ENCODE measurements at regions not wholly inside any gene's neighbourhood (a gene's known extent, or its start where the extent isn't known, plus 50 kb on each side); places are given as distances from the start of the nearest gene placed in this dataset.

DNA sequence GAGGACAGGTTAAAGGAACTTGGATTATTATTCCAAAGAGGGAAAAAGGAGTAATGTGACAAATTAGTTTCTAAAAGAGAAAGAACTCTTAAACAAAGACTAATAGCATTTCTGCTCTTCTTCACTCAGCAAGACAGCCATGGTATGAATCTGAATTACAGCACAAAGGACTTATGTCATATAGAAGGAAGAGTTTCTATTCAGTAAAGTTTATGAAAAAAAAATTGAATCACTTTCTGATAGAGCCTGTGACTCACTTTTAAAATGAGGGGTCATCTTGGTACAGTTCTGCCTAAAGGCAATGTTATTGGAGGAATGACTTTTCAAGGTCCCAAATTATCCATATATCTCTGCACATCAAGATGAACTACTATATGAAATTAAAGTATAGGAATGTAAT, 101.7 kb downstream of the DUSP6 start:
- ATAC-seq (no peak), FAIRE-seq (no peak), DNase-seq (ENCODE audit: low read depth in 1 of 2, low spot score in 1 of 2) (no peak)
- no peak overlapping the region for H3K27ac ChIP-seq
- H3K4me3 ChIP-seq: no peak overlapping the region
- CTCF ChIA-PET: no interaction called here
- TF ChIP-seq, protein P1, sequence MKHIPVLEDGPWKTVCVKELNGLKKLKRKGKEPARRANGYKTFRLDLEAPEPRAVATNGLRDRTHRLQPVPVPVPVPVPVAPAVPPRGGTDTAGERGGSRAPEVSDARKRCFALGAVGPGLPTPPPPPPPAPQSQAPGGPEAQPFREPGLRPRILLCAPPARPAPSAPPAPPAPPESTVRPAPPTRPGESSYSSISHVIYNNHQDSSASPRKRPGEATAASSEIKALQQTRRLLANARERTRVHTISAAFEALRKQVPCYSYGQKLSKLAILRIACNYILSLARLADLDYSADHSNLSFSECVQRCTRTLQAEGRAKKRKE (CRISPR knock-in tag; IDR thresholded peaks at IDR 0.05; ENCODE audit: low read depth): no peak
- TF ChIP-seq, protein P2, sequence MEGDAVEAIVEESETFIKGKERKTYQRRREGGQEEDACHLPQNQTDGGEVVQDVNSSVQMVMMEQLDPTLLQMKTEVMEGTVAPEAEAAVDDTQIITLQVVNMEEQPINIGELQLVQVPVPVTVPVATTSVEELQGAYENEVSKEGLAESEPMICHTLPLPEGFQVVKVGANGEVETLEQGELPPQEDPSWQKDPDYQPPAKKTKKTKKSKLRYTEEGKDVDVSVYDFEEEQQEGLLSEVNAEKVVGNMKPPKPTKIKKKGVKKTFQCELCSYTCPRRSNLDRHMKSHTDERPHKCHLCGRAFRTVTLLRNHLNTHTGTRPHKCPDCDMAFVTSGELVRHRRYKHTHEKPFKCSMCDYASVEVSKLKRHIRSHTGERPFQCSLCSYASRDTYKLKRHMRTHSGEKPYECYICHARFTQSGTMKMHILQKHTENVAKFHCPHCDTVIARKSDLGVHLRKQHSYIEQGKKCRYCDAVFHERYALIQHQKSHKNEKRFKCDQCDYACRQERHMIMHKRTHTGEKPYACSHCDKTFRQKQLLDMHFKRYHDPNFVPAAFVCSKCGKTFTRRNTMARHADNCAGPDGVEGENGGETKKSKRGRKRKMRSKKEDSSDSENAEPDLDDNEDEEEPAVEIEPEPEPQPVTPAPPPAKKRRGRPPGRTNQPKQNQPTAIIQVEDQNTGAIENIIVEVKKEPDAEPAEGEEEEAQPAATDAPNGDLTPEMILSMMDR (IDR thresholded peaks at IDR 0.05): no peak
- TF ChIP-seq FOSL2 (IDR thresholded peaks at IDR 0.05) (no peak), FOSL2 (CRISPR knock-in tag; IDR thresholded peaks at IDR 0.05) (no peak), RAD21 (conservative IDR thresholded peaks at IDR 0.05 in 1 of 2, IDR thresholded peaks at IDR 0.05 in 1 of 2) (no peak), KDM5A (IDR thresholded peaks at IDR 0.05) (no peak), NPAS2 (CRISPR knock-in tag; IDR thresholded peaks at IDR 0.05; ENCODE audit: borderline replicate concordance) (no peak), NFE2L2 (conservative IDR thresholded peaks at IDR 0.05; ENCODE audit: low read length) (no peak), EHMT2 (IDR thresholded peaks at IDR 0.05; ENCODE audit: low read depth) (no peak), KDM1A (IDR thresholded peaks at IDR 0.05; ENCODE audit: low read depth) (no peak), JUNB (IDR thresholded peaks at IDR 0.05) (no peak), TP53 (CRISPR knock-in tag; IDR thresholded peaks at IDR 0.05) (no peak)
- TF ChIP-seq, protein P3, sequence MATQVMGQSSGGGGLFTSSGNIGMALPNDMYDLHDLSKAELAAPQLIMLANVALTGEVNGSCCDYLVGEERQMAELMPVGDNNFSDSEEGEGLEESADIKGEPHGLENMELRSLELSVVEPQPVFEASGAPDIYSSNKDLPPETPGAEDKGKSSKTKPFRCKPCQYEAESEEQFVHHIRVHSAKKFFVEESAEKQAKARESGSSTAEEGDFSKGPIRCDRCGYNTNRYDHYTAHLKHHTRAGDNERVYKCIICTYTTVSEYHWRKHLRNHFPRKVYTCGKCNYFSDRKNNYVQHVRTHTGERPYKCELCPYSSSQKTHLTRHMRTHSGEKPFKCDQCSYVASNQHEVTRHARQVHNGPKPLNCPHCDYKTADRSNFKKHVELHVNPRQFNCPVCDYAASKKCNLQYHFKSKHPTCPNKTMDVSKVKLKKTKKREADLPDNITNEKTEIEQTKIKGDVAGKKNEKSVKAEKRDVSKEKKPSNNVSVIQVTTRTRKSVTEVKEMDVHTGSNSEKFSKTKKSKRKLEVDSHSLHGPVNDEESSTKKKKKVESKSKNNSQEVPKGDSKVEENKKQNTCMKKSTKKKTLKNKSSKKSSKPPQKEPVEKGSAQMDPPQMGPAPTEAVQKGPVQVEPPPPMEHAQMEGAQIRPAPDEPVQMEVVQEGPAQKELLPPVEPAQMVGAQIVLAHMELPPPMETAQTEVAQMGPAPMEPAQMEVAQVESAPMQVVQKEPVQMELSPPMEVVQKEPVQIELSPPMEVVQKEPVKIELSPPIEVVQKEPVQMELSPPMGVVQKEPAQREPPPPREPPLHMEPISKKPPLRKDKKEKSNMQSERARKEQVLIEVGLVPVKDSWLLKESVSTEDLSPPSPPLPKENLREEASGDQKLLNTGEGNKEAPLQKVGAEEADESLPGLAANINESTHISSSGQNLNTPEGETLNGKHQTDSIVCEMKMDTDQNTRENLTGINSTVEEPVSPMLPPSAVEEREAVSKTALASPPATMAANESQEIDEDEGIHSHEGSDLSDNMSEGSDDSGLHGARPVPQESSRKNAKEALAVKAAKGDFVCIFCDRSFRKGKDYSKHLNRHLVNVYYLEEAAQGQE (IDR thresholded peaks at IDR 0.05): no peak
- TF ChIP-seq, protein P4, sequence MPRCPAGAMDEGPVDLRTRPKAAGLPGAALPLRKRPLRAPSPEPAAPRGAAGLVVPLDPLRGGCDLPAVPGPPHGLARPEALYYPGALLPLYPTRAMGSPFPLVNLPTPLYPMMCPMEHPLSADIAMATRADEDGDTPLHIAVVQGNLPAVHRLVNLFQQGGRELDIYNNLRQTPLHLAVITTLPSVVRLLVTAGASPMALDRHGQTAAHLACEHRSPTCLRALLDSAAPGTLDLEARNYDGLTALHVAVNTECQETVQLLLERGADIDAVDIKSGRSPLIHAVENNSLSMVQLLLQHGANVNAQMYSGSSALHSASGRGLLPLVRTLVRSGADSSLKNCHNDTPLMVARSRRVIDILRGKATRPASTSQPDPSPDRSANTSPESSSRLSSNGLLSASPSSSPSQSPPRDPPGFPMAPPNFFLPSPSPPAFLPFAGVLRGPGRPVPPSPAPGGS (IDR thresholded peaks at IDR 0.05): no peak
- POLR2A ChIA-PET: no interaction called here
- H3K9me3 ChIP-seq: no peaks in the 10 kb centered on the region
- no peak overlapping the region for H3K4me2 ChIP-seq
- no peaks in the 10 kb centered on the region for H3K4me1 ChIP-seq

DNA sequence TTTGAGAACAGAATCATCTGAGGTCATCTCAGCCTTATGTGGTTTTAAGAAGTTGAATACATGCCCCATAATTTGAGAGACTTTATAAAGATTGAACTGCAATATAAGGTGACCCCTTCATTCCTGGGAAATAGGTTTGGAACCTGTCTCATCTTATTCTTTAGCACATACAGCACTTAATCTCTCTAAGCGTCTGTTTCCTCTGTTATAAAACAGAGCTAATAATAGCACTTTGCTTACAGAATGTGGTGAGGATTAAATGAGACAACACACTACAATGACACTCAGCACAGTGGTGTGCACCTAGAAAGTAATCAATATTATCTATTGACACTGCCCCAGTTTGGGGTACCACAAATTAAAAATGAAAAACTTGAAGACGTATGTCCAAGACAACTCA, 102.1 kb downstream of the DUSP6 start:
- ATAC-seq: no peak

DNA sequence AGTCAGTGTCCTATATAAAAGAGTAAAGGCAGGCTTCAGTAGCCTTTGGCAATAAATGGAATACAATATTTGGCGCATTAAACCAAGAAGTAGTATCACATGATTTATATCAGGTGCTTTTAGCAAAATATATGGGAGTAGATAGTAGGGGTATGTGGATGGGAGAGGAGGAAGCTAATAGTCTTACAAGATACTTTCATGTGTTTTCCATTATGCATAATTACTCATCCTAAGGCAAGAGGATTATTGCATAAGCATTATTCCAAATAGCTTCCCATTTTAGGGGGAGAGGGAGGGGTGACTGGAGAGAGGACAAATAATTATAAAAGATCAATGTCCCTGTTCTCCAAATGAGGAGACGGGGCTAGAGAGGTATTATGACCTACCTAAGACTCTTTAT, 104.3 kb downstream of the DUSP6 start:
- no peak overlapping the region for H3K4me2 ChIP-seq
- H3K9me3 ChIP-seq: no peaks in the 10 kb centered on the region
- H3K4me1 ChIP-seq: no peaks in the 10 kb centered on the region
- ATAC-seq (no peak), FAIRE-seq (no peak), DNase-seq (ENCODE audit: low read depth in 1 of 2, low spot score in 1 of 2) (no peak)
- no peak overlapping the region for H3K4me3 ChIP-seq
- no peak overlapping the region for H3K27ac ChIP-seq
- CTCF ChIA-PET: interaction anchor here (0.6 to 1.2 kb wide), 4 partner anchors 33 to 141 kb away, joined by 3 read pairs; partner anchors contain the start of gene DUSP6
- 54% methylated on average over 2 of the region's 2 CpGs for WGBS (ENCODE audit: missing lambda C conversion rate)
- POLR2A ChIA-PET: no interaction called here
- TF ChIP-seq HOXB13 (CRISPR knock-in tag; IDR thresholded peaks at IDR 0.05; ENCODE audit: low read depth) (no peak), TFCP2L1 (CRISPR knock-in tag; IDR thresholded peaks at IDR 0.05) (no peak), ZC3H11A (IDR thresholded peaks at IDR 0.05) (no peak), CHD4 (IDR thresholded peaks at IDR 0.05; ENCODE audit: borderline replicate concordance) (no peak), NR3C1 (IDR thresholded peaks at IDR 0.05) (no peak), NFE2L2 (conservative IDR thresholded peaks at IDR 0.05; ENCODE audit: low read length) (no peak), POLR2AphosphoS2 (conservative IDR thresholded peaks at IDR 0.05; ENCODE audit: low read length) (no peak), EP300 (IDR thresholded peaks at IDR 0.05) (no peak), BHLHE40 (IDR thresholded peaks at IDR 0.05; ENCODE audit: low read depth, low read length) (no peak)
- TF ChIP-seq, protein P3 (IDR thresholded peaks at IDR 0.05): no peak

More for the DNA sequence above, 102.1 kb downstream of the DUSP6 start:
- H3K27ac ChIP-seq: no peak overlapping the region
- no peak overlapping the region for H3K4me2 ChIP-seq
- FAIRE-seq (no peak), DNase-seq (ENCODE audit: low read depth in 1 of 2, low spot score in 1 of 2) (no peak)
- no peak for TF ChIP-seq BHLHE40 (IDR thresholded peaks at IDR 0.05; ENCODE audit: low read depth, low read length)
- no peak for TF ChIP-seq ZFP36 (IDR thresholded peaks at IDR 0.05; ENCODE audit: borderline replicate concordance, partially characterized antibody)
- no peak for TF ChIP-seq MAZ (IDR thresholded peaks at IDR 0.05; ENCODE audit: borderline replicate concordance, low read depth, low read length)
- WGBS (ENCODE audit: missing lambda C conversion rate): 74% methylated on average over 2 of the region's 2 CpGs
- no peaks in the 10 kb centered on the region for H3K9me3 ChIP-seq
- H3K4me3 ChIP-seq: no peak overlapping the region
- H3K4me1 ChIP-seq: no peaks in the 10 kb centered on the region
- POLR2A ChIA-PET: no interaction called here
- CTCF ChIA-PET: no interaction called here
